ENCODE measurements at regions not wholly inside any gene's neighbourhood (a gene's known extent, or its start where the extent isn't known, plus 50 kb on each side); places are given as distances from the start of the nearest gene placed in this dataset.
"Not testable (repeated sequence)": the region's sequence is repeated elsewhere in the genome, so short reads cannot be mapped to it uniquely, and the experiment has no call there.

GRCh38 chr6:51429017-51429712 lies 610.5 kb downstream of the TFAP2B start:
- no peak for FAIRE-seq

GRCh38 chr6:51430589-51430988 lies 611.9 kb downstream of the TFAP2B start:
- FAIRE-seq, result no peak

- FAIRE-seq, result no peak
Measured at GRCh38 chr6:51432481-51432880, 613.8 kb downstream of the TFAP2B start.

- FAIRE-seq, result no peak
Measured at GRCh38 chr6:51450248-51450957, 631.7 kb downstream of the TFAP2B start.

GRCh38 chr6:51450958-51451357 lies 632.3 kb downstream of the TFAP2B start:
- no peak for FAIRE-seq

GRCh38 chr6:51456282-51456681 lies 631.1 kb downstream of the PKHD1 start:
- no peak for FAIRE-seq

GRCh38 chr6:51459958-51460357 lies 627.5 kb downstream of the PKHD1 start:
- FAIRE-seq, result no peak

GRCh38 chr6:51462896-51463295 lies 624.5 kb downstream of the PKHD1 start:
- no peak for FAIRE-seq

GRCh38 chr6:51463321-51463720 lies 624.1 kb downstream of the PKHD1 start:
- FAIRE-seq, result no peak

- no peak for FAIRE-seq
Measured at GRCh38 chr6:51464956-51465355, 622.5 kb downstream of the PKHD1 start.

GRCh38 chr6:51466427-51466826 lies 621.0 kb downstream of the PKHD1 start:
- no peak for FAIRE-seq

- no peak for FAIRE-seq
Measured at GRCh38 chr6:51467231-51467952, 620.0 kb downstream of the PKHD1 start.

- FAIRE-seq, result no peak
Measured at GRCh38 chr6:51468704-51469103, 618.7 kb downstream of the PKHD1 start.

GRCh38 chr6:51472745-51473487 lies 614.5 kb downstream of the PKHD1 start:
- no peak for FAIRE-seq

- FAIRE-seq, result no peak
Measured at GRCh38 chr6:51474022-51474975, 613.1 kb downstream of the PKHD1 start.

GRCh38 chr6:51477711-51478311 lies 609.6 kb downstream of the PKHD1 start:
- no peak for FAIRE-seq

- no peak for FAIRE-seq
Measured at GRCh38 chr6:51479296-51479695, 608.1 kb downstream of the PKHD1 start.

GRCh38 chr6:51480040-51480439 lies 607.4 kb downstream of the PKHD1 start:
- FAIRE-seq, result no peak

- FAIRE-seq, result not testable (repeated sequence)
Measured at GRCh38 chr6:51485869-51486268, 601.5 kb downstream of the PKHD1 start.

- no peak for FAIRE-seq
Measured at GRCh38 chr6:51487937-51488336, 599.5 kb downstream of the PKHD1 start.

GRCh38 chr6:51489133-51489532 lies 598.3 kb downstream of the PKHD1 start:
- FAIRE-seq, result no peak

GRCh38 chr6:51490101-51490500 lies 597.3 kb downstream of the PKHD1 start:
- FAIRE-seq, result no peak
